ENCODE measurements at regions not wholly inside any gene's neighbourhood (a gene's known extent, or its start where the extent isn't known, plus 50 kb on each side); places are given as distances from the start of the nearest gene placed in this dataset.

DNA sequence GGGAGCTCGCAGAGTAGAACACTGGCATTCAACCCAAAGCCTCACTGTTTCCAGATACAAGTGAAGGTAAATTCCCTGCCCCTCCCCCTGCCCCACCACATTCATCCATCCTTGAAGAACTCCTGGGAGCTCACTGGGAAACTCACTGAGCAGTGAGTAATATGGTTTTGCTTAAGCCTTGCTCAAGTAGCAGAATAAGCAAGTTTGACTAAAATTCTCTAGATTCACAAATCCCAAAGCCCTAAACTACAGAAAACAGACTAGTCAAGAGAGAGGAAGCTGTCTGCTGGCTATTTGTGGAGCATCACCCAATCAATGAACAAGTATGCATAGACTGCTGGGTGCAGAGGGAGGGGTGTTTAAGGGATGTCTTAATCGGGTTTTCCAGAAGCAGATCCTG is 82.1 kb downstream of the UNC5CL start:
- TF ChIP-seq, protein P1, sequence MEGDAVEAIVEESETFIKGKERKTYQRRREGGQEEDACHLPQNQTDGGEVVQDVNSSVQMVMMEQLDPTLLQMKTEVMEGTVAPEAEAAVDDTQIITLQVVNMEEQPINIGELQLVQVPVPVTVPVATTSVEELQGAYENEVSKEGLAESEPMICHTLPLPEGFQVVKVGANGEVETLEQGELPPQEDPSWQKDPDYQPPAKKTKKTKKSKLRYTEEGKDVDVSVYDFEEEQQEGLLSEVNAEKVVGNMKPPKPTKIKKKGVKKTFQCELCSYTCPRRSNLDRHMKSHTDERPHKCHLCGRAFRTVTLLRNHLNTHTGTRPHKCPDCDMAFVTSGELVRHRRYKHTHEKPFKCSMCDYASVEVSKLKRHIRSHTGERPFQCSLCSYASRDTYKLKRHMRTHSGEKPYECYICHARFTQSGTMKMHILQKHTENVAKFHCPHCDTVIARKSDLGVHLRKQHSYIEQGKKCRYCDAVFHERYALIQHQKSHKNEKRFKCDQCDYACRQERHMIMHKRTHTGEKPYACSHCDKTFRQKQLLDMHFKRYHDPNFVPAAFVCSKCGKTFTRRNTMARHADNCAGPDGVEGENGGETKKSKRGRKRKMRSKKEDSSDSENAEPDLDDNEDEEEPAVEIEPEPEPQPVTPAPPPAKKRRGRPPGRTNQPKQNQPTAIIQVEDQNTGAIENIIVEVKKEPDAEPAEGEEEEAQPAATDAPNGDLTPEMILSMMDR (IDR thresholded peaks at IDR 0.05 in 4 of 5, conservative IDR thresholded peaks at IDR 0.05 in 1 of 5) = no peak
- TF ChIP-seq POLR2A (IDR thresholded peaks at IDR 0.05) = no peak
